Liver (tissue), 8 donors: ENCODE measurements at regions not wholly inside any gene's neighbourhood (a gene's known extent, or its start where the extent isn't known, plus 50 kb on each side); places are given as distances from the start of the nearest gene placed in this dataset.

Experiments used
- DNase-seq: peaks from one replicate; pipeline ENCODE4 v3.0.0-alpha.2; 2017; ENCODE audit warnings: low spot score
- H3K27ac ChIP-seq, 2 donors: one replicate each; pipeline ENCODE4 v1.7.0; 2013; ENCODE audit warnings: inconsistent platforms in 2 of 2, low read length in 2 of 2, control low read depth in 1 of 2, low read depth in 1 of 2, mild to moderate bottlenecking in 1 of 2
- H3K27me3 ChIP-seq, 4 donors: one replicate each; pipeline versions ENCODE4 v1.6.1 to v1.7.0; 2013; ENCODE audit warnings: low read length in 3 of 4, inconsistent platforms in 1 of 4, mild to moderate bottlenecking in 1 of 4, moderate library complexity in 1 of 4; ENCODE audit not compliant: control insufficient read depth in 4 of 4, insufficient read depth in 4 of 4
- H3K36me3 ChIP-seq, 4 donors: one replicate each; pipeline versions ENCODE4 v1.6.1 to v1.7.0; 2013; ENCODE audit warnings: low read length in 3 of 4, mild to moderate bottlenecking in 3 of 4, low read depth in 1 of 4, moderate library complexity in 1 of 4; ENCODE audit not compliant: control insufficient read depth in 4 of 4, insufficient read depth in 3 of 4
- H3K4me1 ChIP-seq, 4 donors: one replicate each; pipeline versions ENCODE4 v1.6.1 to v1.7.0; 2013; ENCODE audit warnings: low read length in 3 of 4, mild to moderate bottlenecking in 3 of 4, moderate library complexity in 1 of 4; ENCODE audit not compliant: control insufficient read depth in 4 of 4, insufficient read depth in 4 of 4
- H3K4me3 ChIP-seq, 3 donors: one replicate each; pipeline versions ENCODE4 v1.6.1 to v1.7.0; 2013; ENCODE audit warnings: low read length in 3 of 3, control low read depth in 1 of 3, low read depth in 1 of 3, mild to moderate bottlenecking in 1 of 3
- H3K9ac ChIP-seq, 2 donors: one replicate each; pipeline ENCODE4 v1.7.0; 2013; ENCODE audit warnings: low read length in 2 of 2, mild to moderate bottlenecking in 2 of 2, moderate library complexity in 2 of 2, control low read depth in 1 of 2, low read depth in 1 of 2
- H3K9me3 ChIP-seq, 4 donors: one replicate each; pipeline versions ENCODE4 v1.6.1 to v1.7.0; 2013; ENCODE audit warnings: low read length in 3 of 4; ENCODE audit not compliant: control insufficient read depth in 4 of 4
- EGR1 ChIP-seq, 2 donors: IDR thresholded peaks; 2 replicates each; pipeline ENCODE4 v1.6.1; 2016 to 2018; ENCODE audit warnings: antibody characterized with exemption in 2 of 2, low read depth in 2 of 2
- FOXA1 ChIP-seq: IDR thresholded peaks from 2 replicates; pipeline ENCODE4 v1.6.1; 2016; ENCODE audit warnings: antibody characterized with exemption
- FOXA2 ChIP-seq: IDR thresholded peaks from 2 replicates; pipeline ENCODE4 v1.6.1; 2016; ENCODE audit warnings: antibody characterized with exemption
- JUND ChIP-seq, 2 donors: IDR thresholded peaks; 2 replicates each; pipeline ENCODE4 v1.6.1; 2016; ENCODE audit warnings: antibody characterized with exemption in 2 of 2
- NR2F2 ChIP-seq: IDR thresholded peaks from 2 replicates; pipeline ENCODE4 v1.6.1; 2016; ENCODE audit warnings: antibody characterized with exemption
- RAD21 ChIP-seq, 2 donors: IDR thresholded peaks; 2 replicates each; pipeline ENCODE4 v1.6.1; 2016; ENCODE audit warnings: antibody characterized with exemption in 2 of 2, mild to moderate bottlenecking in 2 of 2
- RXRA ChIP-seq, 2 donors: IDR thresholded peaks; 2 replicates each; pipeline ENCODE4 v1.6.1; 2017 to 2018; ENCODE audit warnings: antibody characterized with exemption in 2 of 2, mild to moderate bottlenecking in 1 of 2
- SP1 ChIP-seq: IDR thresholded peaks from 2 replicates; pipeline ENCODE4 v1.6.1; 2018; ENCODE audit warnings: antibody characterized with exemption, mild to moderate bottlenecking
- TAF1 ChIP-seq: conservative IDR thresholded peaks from 2 replicates; pipeline ENCODE4 v1.6.1; 2016; ENCODE audit warnings: antibody characterized with exemption, mild to moderate bottlenecking
- YY1 ChIP-seq: IDR thresholded peaks from 2 replicates; pipeline ENCODE4 v1.6.1; 2016; ENCODE audit warnings: antibody characterized with exemption, mild to moderate bottlenecking
- WGBS: extraction: QIAGEN DNeasy Blood & Tissue Kit; methylation state at CpG from one replicate; pipeline ENCODE4 v1.1.7; 2013; 5-methylcytosine and 5-hydroxymethylcytosine counted together
- TF ChIP-seq, protein P1 (sequence below): IDR thresholded peaks from 2 replicates; pipeline ENCODE4 v1.6.1; 2016; ENCODE audit warnings: antibody characterized with exemption
- TF ChIP-seq, protein P2 (sequence below): fragments of 150-350 bp; IDR thresholded peaks from 2 replicates; pipeline ENCODE4 v1.5.1; 2017; ENCODE audit warnings: improper control_type of control experiment, low read depth, low read length; ENCODE audit not compliant: missing input control
- TF ChIP-seq, protein P3 (sequence below): IDR thresholded peaks from 2 replicates; pipeline ENCODE4 v1.6.1; 2016; ENCODE audit warnings: antibody characterized with exemption
- TF ChIP-seq, protein P4 (sequence below): IDR thresholded peaks from 2 replicates; pipeline ENCODE4 v1.6.1; 2016; ENCODE audit warnings: antibody characterized with exemption, mild to moderate bottlenecking
- donor health status: healthy.
- donor health status: healthy.
- donor health status: healthy.
- donor health status: healthy.
- donor health status: healthy.

DNA sequence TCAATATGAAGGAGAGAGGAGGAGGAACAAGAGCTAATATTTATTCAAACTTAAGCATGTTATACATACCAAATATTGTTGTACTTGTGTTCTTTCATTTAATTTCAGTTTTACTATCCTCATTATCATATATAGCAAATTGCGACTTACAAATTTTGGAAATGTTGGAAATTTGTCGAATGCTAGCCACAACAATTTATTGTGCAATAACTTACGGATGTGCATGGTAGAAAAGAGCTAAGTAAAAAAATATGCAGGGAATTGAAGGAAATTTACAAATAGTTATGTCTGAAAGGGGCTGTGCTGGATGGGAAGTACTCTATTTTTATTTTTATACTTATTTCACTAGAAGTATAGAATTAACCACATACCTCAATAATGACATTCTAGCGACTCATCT lies 376.3 kb downstream of the PCDH20 start (continued):
- TF ChIP-seq, protein P1, sequence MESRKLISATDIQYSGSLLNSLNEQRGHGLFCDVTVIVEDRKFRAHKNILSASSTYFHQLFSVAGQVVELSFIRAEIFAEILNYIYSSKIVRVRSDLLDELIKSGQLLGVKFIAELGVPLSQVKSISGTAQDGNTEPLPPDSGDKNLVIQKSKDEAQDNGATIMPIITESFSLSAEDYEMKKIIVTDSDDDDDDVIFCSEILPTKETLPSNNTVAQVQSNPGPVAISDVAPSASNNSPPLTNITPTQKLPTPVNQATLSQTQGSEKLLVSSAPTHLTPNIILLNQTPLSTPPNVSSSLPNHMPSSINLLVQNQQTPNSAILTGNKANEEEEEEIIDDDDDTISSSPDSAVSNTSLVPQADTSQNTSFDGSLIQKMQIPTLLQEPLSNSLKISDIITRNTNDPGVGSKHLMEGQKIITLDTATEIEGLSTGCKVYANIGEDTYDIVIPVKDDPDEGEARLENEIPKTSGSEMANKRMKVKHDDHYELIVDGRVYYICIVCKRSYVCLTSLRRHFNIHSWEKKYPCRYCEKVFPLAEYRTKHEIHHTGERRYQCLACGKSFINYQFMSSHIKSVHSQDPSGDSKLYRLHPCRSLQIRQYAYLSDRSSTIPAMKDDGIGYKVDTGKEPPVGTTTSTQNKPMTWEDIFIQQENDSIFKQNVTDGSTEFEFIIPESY = no peak
- TF ChIP-seq NR2F2 = no peak
- TF ChIP-seq JUND (IDR thresholded peaks at IDR 0.05) = no peak
- TF ChIP-seq FOXA2 = no peak
- no peak for TF ChIP-seq EGR1 (IDR thresholded peaks at IDR 0.05; ENCODE audit: low read depth in 2 of 2)
- no peak for TF ChIP-seq RAD21 (IDR thresholded peaks at IDR 0.05)

DNA sequence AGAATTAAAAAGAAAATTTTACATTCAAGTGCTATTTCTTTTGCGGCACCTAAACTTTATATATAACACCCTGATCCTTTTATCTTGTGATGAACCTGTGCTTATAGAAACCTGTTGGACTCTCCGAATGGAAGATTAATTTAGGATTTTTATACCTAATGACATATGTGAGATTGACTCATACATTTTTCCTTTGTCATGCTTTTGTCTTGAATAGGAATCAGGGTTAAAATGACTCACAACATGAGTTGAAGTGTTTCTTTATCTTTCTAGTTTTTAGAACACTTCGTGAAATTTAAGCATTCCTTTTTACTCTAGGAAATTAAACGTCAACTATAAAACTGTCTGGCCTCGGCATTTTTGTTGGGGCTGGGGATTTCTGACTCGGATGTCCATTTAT lies 378.9 kb downstream of the PCDH20 start:
- Histone ChIP-seq H3K36me3 (no peaks in the 10 kb centered on the region), H3K4me3 (no peak overlapping the region), H3K9ac (no peak overlapping the region), H3K27me3 (no peaks in the 10 kb centered on the region), H3K9me3 (no peaks in the 10 kb centered on the region), H3K4me1 (peaks cover 0 to 2% (median 0%) of the 10 kb centered on the region in 4 donors), H3K27ac (no peak overlapping the region)
- WGBS = 77% methylated on average over 6 of the region's 6 CpGs
- TF ChIP-seq FOXA2 = no peak
- TF ChIP-seq, protein P2, sequence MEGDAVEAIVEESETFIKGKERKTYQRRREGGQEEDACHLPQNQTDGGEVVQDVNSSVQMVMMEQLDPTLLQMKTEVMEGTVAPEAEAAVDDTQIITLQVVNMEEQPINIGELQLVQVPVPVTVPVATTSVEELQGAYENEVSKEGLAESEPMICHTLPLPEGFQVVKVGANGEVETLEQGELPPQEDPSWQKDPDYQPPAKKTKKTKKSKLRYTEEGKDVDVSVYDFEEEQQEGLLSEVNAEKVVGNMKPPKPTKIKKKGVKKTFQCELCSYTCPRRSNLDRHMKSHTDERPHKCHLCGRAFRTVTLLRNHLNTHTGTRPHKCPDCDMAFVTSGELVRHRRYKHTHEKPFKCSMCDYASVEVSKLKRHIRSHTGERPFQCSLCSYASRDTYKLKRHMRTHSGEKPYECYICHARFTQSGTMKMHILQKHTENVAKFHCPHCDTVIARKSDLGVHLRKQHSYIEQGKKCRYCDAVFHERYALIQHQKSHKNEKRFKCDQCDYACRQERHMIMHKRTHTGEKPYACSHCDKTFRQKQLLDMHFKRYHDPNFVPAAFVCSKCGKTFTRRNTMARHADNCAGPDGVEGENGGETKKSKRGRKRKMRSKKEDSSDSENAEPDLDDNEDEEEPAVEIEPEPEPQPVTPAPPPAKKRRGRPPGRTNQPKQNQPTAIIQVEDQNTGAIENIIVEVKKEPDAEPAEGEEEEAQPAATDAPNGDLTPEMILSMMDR = no peak
- no peak for DNase-seq

DNA sequence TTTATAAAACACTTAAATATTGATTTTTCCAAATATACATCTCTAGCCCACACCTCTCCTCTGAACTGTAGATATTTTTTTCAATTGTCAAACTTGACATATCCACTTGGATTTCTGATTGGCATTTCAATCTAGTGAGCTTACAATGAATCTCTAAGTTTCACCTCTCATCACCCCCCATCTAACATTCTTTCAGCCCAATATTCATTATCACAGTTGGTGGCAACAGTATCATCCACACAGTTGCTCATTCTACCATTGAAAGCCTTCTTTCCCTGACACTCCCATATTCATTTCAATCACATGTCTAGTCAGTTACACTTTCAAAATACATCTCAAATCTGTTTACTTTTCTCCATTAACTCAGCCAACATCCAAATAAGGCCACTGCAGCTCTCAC lies 385.2 kb downstream of the PCDH20 start:
- H3K27me3 ChIP-seq = no peaks in the 10 kb centered on the region
- no peaks in the 10 kb centered on the region for H3K36me3 ChIP-seq
- no peak for DNase-seq
- H3K4me3 ChIP-seq = no peak overlapping the region
- no peak for TF ChIP-seq TAF1
- no peak for TF ChIP-seq SP1
- no peak for TF ChIP-seq FOXA1
- no peak overlapping the region for H3K9ac ChIP-seq
- no peaks in the 10 kb centered on the region for H3K4me1 ChIP-seq
- H3K27ac ChIP-seq = no peak overlapping the region
- no peaks in the 10 kb centered on the region for H3K9me3 ChIP-seq

DNA sequence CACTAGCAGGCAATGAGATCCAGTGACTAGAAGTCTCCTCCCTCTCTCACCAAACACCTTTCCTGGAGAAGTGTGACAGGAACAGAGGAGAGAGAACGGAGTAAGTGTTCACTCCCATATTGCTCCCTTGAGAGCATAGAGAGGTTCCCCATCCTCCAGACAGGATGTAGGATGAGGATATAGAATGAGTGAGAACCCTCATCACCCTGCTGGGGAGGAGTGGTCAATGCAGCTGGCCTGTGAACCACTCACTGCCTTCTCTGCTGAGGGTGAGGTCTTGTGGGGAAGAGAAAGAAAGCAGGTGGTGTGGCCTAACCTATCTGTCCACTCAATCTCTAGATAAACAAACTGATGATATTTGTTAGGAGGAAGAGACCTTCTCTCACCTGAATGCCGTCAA lies 386.6 kb downstream of the PCDH20 start:
- Histone ChIP-seq H3K27ac (no peak overlapping the region), H3K9ac (no peak overlapping the region), H3K4me3 (no peak overlapping the region), H3K4me1 (no peaks in the 10 kb centered on the region), H3K27me3 (no peaks in the 10 kb centered on the region), H3K36me3 (no peaks in the 10 kb centered on the region), H3K9me3 (no peaks in the 10 kb centered on the region)
- TF ChIP-seq, protein P3, sequence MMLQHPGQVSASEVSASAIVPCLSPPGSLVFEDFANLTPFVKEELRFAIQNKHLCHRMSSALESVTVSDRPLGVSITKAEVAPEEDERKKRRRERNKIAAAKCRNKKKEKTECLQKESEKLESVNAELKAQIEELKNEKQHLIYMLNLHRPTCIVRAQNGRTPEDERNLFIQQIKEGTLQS = no peak
- TF ChIP-seq YY1 = no peak
- TF ChIP-seq, protein P1 = no peak
- TF ChIP-seq RXRA (IDR thresholded peaks at IDR 0.05) = no peak
- TF ChIP-seq, protein P2 = no peak
- TF ChIP-seq, protein P4, sequence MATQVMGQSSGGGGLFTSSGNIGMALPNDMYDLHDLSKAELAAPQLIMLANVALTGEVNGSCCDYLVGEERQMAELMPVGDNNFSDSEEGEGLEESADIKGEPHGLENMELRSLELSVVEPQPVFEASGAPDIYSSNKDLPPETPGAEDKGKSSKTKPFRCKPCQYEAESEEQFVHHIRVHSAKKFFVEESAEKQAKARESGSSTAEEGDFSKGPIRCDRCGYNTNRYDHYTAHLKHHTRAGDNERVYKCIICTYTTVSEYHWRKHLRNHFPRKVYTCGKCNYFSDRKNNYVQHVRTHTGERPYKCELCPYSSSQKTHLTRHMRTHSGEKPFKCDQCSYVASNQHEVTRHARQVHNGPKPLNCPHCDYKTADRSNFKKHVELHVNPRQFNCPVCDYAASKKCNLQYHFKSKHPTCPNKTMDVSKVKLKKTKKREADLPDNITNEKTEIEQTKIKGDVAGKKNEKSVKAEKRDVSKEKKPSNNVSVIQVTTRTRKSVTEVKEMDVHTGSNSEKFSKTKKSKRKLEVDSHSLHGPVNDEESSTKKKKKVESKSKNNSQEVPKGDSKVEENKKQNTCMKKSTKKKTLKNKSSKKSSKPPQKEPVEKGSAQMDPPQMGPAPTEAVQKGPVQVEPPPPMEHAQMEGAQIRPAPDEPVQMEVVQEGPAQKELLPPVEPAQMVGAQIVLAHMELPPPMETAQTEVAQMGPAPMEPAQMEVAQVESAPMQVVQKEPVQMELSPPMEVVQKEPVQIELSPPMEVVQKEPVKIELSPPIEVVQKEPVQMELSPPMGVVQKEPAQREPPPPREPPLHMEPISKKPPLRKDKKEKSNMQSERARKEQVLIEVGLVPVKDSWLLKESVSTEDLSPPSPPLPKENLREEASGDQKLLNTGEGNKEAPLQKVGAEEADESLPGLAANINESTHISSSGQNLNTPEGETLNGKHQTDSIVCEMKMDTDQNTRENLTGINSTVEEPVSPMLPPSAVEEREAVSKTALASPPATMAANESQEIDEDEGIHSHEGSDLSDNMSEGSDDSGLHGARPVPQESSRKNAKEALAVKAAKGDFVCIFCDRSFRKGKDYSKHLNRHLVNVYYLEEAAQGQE = no peak
- no peak for TF ChIP-seq FOXA1
- DNase-seq = no peak
- WGBS = 45% methylated on average over 2 of the region's 2 CpGs
